ENCODE measurements at regions not wholly inside any gene's neighbourhood (a gene's known extent, or its start where the extent isn't known, plus 50 kb on each side); places are given as distances from the start of the nearest gene placed in this dataset.

- no peak for DNase-seq
- no peak for ATAC-seq
- intact Hi-C loops (cut with DNase I, micrococcal nuclease) = no loop called here
These were observed 551.9 kb upstream of the ZFHX3 start for GRCh38 chr16:73599870-73600269.

DNA sequence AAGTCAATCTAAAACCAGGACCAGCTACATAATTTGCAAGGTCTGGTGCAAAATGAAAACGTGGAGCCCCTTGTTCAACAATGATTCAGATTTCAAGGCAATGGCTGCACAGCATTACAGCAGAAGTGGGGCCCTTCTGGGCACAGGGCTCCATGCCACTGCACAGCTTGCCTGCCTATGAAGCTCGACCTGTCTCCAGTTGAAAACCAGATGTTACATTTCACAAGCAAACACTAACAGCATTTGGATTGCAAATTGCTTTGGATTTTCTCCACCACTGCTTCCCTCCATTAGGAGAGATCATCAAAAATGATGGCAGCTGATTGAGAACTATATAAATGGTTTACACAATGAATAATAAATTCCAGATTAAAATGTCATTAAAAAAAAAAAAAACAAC lies 551.4 kb upstream of the ZFHX3 start:
- intact Hi-C loops (cut with DNase I, micrococcal nuclease) = no loop called here
- DNase-seq = no peak
- no peak for ATAC-seq

DNA sequence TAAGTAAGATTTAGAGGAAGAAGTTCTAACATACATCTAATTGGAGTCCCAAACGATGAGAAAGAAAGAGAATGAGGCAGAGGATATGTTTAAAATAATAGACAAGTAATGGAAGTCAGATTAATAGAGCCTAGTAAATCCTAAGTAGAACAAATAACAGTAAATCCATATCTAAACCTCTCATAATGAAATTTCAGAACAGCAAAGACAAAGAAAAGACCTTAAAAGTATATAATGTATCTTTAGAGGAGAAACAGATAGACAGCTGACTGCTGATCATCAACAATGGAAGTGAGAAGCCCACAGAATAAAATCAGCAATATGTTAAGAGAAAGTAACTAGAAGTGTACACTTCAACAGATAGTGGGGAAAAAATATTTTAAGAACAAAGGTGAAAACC lies 536.2 kb upstream of the ZFHX3 start:
- intact Hi-C loops (cut with DNase I, micrococcal nuclease) = no loop called here
- DNase-seq (no peak), ATAC-seq (no peak)

- ATAC-seq (peak; percentile 47), DNase-seq (peak; percentile 39 to 67)
- intact Hi-C loops (cut with DNase I, micrococcal nuclease) = no loop called here
These were observed 524.4 kb upstream of the ZFHX3 start for GRCh38 chr16:73572135-73572828.

DNA sequence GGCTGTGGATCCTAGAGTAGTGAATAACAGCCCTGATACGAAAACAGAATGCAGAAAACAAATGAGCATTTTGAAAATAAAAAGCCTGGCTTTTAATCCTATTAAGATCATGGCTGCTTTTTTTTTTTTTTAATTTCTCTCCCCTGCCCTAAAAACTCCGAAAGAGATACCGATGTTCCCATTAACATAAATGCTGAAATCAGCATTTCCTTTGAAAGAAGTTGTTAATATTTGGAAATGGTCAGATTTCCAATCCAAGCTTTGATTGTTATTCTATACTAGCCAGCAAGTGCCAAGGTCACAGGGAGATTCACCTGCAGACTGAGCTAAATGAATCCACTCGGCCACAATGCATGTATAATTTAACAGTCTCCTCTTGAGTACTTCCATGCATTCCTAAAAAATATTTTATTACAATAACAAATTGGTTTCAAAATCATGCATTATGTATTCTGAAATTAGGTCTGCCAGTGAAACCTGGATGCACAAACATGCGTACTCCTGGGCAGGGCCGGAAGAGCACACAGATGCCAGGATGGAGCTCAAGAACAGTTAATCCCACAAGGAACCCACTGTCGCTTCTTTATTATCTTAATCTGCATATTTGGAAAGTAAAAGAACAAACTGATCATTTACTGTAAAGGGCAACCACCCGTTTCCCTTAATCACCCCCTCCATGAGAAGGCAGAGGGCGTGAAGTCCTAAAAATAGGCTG lies 521.5 kb upstream of the ZFHX3 start:
- intact Hi-C loops (cut with DNase I, micrococcal nuclease) = loop anchor here in 1 of 2 donors (10.0 kb wide), 1 partner anchor 315 kb away; no protein-coding TSS in a partner anchor
- DNase-seq = no peak
- no peak for ATAC-seq

DNA sequence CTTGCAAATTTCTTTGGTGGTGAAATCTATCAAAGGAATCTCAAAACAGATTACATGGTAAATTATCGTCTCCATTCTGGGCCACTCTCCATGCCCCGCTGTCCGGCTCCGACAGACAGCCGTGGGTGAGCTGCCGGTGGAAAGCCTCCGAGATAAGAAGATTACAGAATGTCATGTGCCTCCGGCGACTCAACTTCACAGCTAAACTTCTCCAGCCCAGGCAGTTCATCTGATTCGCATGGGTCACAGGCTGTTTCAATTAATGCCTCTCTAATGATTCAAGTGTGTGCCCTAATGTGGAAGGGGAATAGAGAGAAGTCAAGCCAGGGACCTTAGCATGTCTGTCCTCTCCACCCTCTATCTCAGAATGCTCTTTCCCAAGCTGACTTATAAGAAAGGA lies 520.8 kb upstream of the ZFHX3 start:
- DNase-seq = no peak
- intact Hi-C loops (cut with DNase I, micrococcal nuclease) = loop anchor here in 1 of 2 donors (10.0 kb wide), 1 partner anchor 316 kb away; no protein-coding TSS in a partner anchor
- no peak for ATAC-seq

DNA sequence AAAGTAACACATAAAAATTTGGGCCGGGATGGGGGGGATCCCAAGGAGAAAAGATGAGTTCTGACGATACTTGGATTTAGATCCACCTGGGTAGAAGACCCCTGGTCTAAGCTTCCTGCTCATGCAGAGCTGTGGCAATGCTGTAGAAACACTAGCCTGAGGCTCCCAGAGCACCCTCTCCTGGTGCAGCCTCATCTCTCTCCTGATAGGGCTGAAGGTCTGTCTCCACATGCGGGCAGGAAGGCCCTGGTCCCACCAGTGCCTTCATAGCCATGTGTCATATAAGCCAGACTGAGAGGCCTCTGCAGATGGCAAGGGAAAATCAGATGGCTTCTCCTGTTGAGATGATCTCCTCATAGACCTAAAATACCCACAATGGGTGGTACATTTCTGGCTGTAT lies 518.0 kb upstream of the ZFHX3 start:
- no peak for DNase-seq
- no peak for ATAC-seq
- intact Hi-C loops (cut with DNase I, micrococcal nuclease) = loop anchor here in 1 of 2 donors (10.0 kb wide), 1 partner anchor 319 kb away; no protein-coding TSS in a partner anchor

DNA sequence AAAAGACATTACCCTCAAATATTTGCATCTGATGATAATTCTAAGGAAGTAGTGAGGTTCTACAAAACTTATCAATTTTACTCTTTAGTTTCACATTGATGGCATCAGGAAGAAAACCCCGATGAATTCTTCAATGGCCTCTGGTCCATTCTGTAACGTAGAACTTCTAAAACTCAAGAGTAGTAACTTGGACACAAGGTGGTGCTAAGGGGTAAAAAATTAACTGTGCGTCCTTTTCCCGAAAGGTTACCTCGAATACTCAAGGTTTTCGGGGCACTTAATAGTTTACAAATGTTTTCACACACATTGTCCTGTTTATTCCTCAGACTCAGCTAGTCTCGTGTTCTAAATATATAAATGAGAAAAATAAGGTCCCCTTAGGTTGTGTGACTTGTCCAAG lies 517.3 kb upstream of the ZFHX3 start:
- no peak for DNase-seq
- no peak for ATAC-seq
- intact Hi-C loops (cut with DNase I, micrococcal nuclease) = loop anchor here in 1 of 2 donors (10.0 kb wide), 1 partner anchor 320 kb away; no protein-coding TSS in a partner anchor

- intact Hi-C loops (cut with DNase I, micrococcal nuclease) = loop anchor here in 1 of 2 donors (10.0 kb wide), 1 partner anchor 321 kb away; no protein-coding TSS in a partner anchor
- no peak for DNase-seq
- no peak for ATAC-seq
These were observed 515.8 kb upstream of the ZFHX3 start for GRCh38 chr16:73563709-73564108.

GRCh38 chr16:73560497-73560896 lies 512.6 kb upstream of the ZFHX3 start:
- DNase-seq = no peak
- intact Hi-C loops (cut with DNase I, micrococcal nuclease) = loop anchor here in 1 of 2 donors (10.0 kb wide), 1 partner anchor 324 kb away; no protein-coding TSS in a partner anchor
- no peak for ATAC-seq

GRCh38 chr16:73558219-73558618 lies 510.3 kb upstream of the ZFHX3 start:
- ATAC-seq = no peak
- no peak for DNase-seq
- intact Hi-C loops (cut with DNase I, micrococcal nuclease) = no loop called here

DNA sequence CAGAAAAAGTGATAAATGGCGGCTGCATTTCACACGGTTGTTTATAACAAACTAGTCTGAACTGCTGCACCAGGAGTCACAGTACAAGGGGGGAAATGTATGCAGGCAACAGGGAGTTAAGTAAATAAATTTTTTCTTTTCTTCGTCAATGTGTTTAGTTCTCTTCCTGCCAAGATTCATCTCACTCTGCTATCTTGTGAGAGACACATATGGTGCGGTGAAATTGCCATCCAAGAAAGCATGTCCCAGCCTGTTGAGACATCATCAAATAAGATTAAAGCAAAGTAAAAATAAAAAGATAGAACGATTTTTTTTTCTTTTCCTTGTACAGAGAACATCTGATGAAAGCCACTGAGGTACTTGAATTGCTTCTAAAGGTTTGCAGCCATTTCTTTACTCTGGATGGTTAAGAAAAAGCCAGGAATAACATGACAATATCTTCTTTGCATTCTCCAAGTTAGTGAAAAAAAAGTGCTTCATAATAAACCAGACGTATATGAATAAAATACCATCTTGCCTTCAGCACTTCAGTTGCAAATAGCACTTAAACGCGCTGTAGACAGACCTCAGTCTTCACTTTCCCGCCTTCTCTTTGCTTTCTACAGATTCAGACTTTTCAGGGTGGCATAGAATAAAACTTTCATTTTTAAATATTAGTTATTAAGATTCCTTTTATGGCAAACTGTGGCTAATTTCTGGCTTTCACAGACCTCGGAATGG lies 506.2 kb upstream of the ZFHX3 start:
- intact Hi-C loops (cut with DNase I, micrococcal nuclease) = no loop called here
- ATAC-seq = no peak
- no peak for DNase-seq

- intact Hi-C loops (cut with DNase I, micrococcal nuclease) = no loop called here
- DNase-seq (no peak), ATAC-seq (no peak)
These were observed 502.2 kb upstream of the ZFHX3 start for GRCh38 chr16:73549984-73550631.

DNA sequence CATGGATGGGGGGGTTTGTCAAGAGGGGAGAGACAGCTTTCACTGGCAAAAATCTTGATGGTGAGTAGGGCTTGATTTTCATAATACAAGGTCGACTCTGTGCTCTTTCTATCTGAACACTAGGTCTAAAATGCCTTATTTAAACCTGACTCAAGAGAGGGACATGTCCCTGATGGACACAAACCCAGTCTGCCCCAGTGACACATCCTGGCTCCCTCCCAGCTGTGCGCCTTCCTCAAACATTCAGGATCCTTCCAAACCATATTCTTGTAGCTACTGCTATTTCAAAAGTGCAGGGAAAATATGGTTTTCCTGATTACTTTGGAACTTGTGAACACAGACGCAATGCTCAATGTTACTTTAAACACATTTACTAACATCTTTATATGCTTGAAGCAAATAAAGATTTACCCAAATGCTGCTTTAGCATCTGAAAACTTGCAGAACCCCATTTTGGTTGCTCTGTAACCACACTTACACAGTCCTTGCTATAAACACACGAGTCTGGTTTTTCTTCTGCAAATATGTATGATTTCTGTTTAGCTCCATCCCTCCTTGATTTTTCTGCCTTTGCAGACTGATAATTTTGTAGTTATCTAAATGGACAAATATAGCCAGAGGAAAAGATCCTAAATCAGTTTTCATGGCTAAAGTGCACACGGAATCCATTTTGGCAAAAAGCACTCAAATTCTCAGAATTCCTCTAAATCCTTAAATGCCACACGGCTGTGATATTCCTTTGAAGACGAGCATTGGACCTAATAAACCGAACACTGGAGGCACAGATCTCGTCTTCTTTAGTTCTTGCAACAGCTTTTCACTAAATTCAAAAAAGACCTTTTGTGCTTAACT lies 499.9 kb upstream of the ZFHX3 start:
- DNase-seq (no peak), ATAC-seq (no peak)
- intact Hi-C loops (cut with DNase I, micrococcal nuclease) = no loop called here

DNA sequence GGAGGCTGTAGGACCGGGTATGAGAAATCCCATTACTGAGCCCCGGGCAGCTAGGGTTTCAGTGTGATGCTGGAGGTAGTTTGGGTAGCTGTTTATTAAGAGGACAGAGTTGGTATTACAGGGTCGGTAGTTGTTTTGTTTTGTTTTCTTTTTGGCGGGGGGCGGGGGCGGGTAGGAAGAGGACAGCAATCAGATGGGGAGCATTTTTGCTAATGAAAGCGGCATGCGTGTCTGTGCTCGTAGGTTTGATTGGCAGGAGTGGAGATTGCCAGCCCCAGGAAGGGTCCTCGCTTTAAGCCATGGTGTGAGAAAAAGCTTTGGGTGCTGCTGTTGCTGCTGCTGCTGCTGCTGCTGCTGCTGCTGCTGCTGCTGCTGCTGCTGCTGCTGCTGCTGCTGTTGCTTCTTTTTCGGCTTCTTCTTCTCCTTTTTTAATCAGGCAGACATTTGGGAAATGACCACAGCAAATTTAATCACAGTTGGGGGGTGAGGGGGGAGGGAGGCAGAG lies 498.5 kb upstream of the ZFHX3 start:
- intact Hi-C loops (cut with DNase I, micrococcal nuclease) = no loop called here
- DNase-seq (no peak), ATAC-seq (no peak)

DNA sequence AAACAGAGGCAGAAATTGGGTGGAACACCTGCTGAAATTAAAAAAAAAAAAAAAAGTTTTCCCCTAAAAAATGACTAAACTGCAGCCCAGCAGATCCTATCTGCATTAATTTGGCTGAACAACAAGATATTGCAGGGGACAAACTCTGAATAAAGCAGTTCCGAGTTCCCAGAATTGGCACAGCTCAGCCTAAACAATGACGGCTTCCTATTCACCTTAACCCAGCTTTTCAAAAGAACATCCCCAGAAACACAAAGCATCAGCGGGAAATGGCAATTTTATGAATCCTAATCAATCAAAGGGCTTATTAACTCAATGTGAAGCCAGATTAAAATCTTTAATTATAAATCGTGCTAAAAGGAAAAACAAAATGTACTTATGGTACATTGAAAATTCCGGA lies 497.8 kb upstream of the ZFHX3 start:
- DNase-seq (no peak), ATAC-seq (no peak)
- intact Hi-C loops (cut with DNase I, micrococcal nuclease) = no loop called here

DNA sequence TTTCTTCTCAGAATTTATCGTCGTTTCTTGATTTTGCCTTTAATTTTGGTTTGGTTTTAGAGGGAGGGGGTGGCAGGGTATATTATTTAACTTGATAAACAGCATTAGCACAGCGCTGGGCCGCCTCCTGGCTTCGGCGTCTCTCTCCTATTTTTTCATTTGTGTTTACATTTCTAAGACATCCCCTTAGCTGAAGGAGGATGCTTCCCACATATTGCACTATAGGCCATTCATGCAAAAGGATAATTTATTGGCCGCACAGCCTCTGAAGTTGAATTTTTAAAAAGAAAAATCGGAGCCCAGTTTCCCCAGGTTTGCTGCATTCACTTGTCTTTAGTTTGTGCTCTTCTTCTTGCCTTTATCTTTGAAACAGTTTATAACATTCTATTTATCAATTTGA lies 497.4 kb upstream of the ZFHX3 start:
- no peak for ATAC-seq
- intact Hi-C loops (cut with DNase I, micrococcal nuclease) = no loop called here
- no peak for DNase-seq

DNA sequence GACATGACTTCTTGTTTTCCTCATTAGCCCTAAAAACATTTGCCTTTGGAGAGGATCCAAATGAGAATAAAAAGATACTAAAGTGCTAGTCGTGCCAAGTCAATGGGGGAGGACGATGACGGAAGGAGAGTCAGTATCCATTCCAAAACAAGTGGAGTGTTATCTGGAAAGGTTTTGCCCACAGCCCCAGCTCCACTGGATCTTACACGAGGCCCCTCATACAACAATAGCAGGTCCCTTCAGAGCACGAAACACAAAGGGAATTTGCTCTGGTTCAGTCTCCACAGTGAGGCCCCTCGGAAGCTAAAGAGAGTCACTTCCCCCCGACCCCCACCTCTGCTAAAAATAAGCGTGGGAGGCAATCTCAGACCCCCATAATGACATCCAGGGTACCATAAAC lies 496.9 kb upstream of the ZFHX3 start:
- DNase-seq = no peak
- intact Hi-C loops (cut with DNase I, micrococcal nuclease) = no loop called here
- ATAC-seq = no peak
